GM12873 (cell line): ENCODE measurements at regions not wholly inside any gene's neighbourhood (a gene's known extent, or its start where the extent isn't known, plus 50 kb on each side); places are given as distances from the start of the nearest gene placed in this dataset.

ENCODE experiments used
- TF ChIP-seq, protein P1 (sequence below): IDR thresholded peaks from 2 replicates; pipeline ENCODE4 v1.5.1; 2012; ENCODE audit warnings: low read depth, mild to moderate bottlenecking, moderate library complexity, low read length, control low read depth; ENCODE audit not compliant: insufficient read depth; ENCODE audit errors: missing control alignments

DNA sequence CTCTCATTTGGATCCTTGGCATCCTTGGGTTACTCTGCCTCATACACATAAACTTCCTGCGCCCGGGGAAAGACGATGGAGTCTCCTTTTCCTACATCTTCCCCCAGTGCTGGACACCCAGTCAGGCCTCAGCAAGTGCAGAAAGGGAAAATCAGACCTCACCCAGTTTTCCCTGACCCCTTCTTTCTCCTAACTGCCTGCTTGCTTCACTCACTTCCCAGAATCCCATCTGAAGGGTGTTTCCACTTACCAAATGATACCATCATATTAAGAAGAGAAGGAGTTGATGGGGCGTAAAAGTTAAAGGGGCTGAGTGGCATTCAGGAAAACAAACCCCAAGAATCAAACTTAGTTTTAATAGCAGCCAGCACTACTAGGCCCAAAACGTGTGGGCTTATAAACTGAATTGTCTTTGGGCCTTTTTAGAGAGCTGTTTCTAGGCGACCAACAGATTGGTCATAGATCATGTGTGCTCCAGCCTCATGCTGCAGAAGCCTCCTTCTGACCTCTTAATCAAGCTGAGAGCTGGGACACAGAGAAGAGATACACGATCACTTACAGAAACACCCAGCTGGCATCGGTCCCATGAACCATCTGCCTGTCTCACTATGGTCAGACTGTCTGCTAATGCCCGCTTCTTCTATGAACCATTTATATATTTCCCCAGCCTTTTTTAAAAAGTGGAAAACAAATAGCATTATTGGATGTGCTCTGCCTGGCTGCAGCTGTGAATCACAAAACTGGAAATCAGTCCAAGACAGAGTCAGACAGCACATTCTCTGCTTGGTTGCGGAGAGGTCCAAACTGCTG is 165.7 kb upstream of the SLC14A2 start:
- TF ChIP-seq, protein P1, sequence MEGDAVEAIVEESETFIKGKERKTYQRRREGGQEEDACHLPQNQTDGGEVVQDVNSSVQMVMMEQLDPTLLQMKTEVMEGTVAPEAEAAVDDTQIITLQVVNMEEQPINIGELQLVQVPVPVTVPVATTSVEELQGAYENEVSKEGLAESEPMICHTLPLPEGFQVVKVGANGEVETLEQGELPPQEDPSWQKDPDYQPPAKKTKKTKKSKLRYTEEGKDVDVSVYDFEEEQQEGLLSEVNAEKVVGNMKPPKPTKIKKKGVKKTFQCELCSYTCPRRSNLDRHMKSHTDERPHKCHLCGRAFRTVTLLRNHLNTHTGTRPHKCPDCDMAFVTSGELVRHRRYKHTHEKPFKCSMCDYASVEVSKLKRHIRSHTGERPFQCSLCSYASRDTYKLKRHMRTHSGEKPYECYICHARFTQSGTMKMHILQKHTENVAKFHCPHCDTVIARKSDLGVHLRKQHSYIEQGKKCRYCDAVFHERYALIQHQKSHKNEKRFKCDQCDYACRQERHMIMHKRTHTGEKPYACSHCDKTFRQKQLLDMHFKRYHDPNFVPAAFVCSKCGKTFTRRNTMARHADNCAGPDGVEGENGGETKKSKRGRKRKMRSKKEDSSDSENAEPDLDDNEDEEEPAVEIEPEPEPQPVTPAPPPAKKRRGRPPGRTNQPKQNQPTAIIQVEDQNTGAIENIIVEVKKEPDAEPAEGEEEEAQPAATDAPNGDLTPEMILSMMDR, result no peak

DNA sequence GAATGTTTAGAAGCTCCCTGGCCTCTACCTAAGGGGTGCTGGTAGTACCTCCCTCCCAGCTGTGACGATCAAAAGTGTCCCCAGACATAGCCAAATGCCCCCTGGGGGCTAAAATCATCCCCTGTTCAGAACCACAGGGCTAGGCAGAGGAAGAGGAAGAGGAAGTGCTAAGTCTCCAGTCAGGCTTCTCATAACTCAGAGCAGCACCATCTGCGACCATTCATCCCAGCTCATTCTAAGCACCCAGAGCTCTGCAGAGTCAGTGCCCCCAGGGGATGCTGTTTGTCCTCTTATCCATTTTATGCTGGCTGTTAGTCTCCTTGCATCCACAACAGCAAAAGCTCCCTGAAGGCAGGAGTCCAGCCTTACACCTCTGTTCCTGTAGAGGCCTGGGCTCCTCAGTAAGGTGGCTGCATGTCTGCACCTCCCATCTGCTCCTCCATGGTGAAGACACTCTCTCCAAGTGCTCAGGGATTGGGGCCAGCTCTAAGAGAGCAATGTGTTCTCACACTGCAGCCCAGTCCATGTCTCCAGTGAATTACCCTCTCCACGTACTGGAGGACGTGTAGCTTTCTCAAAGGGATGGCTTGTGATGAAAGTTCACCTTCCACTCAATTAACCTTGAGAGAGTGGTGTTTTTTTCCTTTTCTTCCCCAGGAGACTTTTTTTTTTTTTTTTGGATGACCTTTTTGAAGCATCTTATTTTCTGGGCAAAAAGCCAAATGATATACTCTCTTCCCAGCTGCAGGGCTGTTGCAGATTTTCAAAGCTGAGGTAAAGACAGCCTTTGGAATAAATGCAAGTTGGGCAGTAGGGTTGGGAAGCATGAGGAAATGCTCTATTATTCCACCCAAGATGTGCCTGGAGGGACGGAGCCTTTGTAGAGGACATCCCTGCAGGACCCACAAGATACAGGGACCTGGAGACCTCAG is 158.9 kb upstream of the SLC14A2 start:
- TF ChIP-seq, protein P1, result peak; percentile 10

DNA sequence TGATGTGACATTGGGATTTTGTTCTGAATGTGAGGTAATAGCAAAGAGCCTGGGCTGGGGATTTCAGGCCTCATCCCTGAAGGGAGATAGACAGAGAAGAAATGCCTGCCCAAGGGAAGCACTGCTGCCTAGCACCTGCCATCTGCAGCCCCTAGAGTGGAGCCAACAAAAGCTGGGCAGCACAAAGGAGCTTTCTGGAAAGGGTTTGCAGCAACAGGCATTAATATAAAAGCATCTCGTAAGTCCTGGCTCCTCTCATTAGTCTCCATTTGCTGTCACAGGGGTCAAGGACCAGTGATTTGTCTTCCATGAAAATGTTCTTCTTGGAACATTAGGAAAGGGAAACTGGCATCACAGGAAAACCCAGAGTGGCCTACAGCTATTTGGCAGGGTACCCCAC is 157.2 kb upstream of the SLC14A2 start:
- TF ChIP-seq, protein P1, result no peak

DNA sequence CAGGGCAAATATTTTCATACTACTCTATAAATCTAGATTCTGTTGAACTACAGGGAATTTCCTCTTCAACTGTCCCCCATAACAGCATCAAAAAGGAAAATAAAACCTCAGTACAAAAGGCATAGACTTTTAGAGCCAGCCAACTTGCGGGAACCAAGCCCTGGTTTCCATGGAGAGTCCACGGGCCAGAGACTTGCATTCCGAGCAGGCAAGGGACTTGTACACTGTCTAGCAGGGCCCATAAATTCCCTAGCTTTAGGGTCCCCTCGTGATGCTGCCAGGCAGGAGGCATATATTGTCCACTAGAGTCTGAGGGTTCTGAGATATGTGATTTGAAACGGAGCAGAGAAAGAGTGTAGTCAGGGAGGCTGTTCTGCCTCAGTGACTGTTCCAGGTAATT is 153.1 kb upstream of the SLC14A2 start:
- TF ChIP-seq, protein P1, result no peak

DNA sequence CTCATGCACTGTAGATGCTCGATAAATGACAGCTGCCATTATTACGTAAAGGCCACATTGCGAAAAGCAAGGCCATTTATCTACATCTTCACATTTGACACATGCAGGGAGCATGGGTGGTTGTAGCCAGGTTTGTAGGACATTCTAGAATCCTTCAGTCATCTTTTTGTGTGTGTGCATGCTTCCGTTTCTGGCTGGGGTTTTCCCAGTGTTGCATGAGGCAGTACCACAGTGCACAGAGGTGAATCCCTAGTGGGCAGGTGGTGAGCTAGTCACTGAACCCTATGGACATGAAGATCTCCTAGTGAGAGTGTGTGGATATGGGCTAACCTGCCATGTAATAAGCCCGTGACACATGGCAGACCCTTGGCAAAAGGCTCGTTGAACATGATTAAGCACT is 151.8 kb upstream of the SLC14A2 start:
- TF ChIP-seq, protein P1, result no peak

DNA sequence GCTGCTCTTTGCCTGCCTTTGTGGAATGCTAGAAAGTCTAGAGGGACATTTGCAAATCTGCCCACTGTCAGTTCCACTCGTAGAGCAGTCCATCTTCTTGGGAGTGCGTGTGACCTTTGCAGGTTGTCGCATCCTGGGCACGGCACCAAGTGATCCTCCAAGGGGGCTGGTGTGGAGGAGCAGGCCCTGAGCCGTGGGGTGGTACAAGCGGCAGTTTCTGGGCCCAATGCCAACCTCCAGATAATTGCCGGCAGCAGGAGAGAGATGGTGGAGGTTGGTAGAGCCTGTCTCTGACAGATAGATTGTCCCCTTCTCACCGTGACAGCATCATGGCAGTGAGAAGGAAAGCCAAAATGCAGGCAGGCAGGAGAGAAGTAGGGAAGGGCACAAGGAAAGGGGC is 150.7 kb upstream of the SLC14A2 start:
- TF ChIP-seq, protein P1, result no peak

DNA sequence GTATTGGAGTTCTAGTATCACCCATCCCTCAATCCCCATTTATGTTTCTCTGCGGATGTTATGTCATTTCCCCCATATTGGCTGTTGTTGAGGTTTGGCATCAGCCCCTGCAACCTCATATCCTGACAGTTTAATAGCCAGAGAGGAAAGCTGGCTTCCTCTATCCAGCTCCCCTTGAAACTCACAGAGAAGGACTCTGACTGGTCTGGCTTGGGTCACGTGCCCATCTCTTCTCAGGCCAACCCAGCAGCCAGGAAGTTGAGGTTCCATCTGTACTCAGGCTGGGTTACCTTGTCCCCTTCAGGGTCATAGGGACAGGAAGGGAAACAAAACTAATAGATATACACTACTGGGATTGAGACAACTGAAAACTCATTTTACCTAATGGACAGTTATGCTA is 148.0 kb upstream of the SLC14A2 start:
- TF ChIP-seq, protein P1, result no peak
